Eye (tissue), 1 donor: ENCODE measurements at regions not wholly inside any gene's neighbourhood (a gene's known extent, or its start where the extent isn't known, plus 50 kb on each side); places are given as distances from the start of the nearest gene placed in this dataset.

Experiments
- DNase-seq: peaks from one replicate; pipeline ENCODE4 v3.0.0-alpha.2; 2015

GRCh38 chr9:135221576-135221950, 134.1 kb downstream of the OLFM1 start:
- DNase-seq, result no peak

- DNase-seq, result no peak
Measured at GRCh38 chr9:135221951-135222631, 134.6 kb downstream of the OLFM1 start.

- no peak for DNase-seq
Measured at GRCh38 chr9:135222881-135223760, 135.7 kb downstream of the OLFM1 start.

- DNase-seq, result no peak
Measured at GRCh38 chr9:135223831-135224230, 136.4 kb downstream of the OLFM1 start.

GRCh38 chr9:135224286-135224877, 136.9 kb downstream of the OLFM1 start:
- DNase-seq, result no peak

GRCh38 chr9:135224921-135225541, 137.6 kb downstream of the OLFM1 start:
- DNase-seq, result peak; percentile 71

GRCh38 chr9:135225619-135226228, 138.3 kb downstream of the OLFM1 start:
- DNase-seq, result no peak

GRCh38 chr9:135226369-135227050, 139.0 kb downstream of the OLFM1 start:
- no peak for DNase-seq

GRCh38 chr9:135227641-135228251, 140.3 kb downstream of the OLFM1 start:
- DNase-seq, result no peak

- no peak for DNase-seq
Measured at GRCh38 chr9:135228345-135228982, 141.0 kb downstream of the OLFM1 start.

- no peak for DNase-seq
Measured at GRCh38 chr9:135228983-135229625, 141.6 kb downstream of the OLFM1 start.

GRCh38 chr9:135229701-135230385, 142.4 kb downstream of the OLFM1 start:
- DNase-seq, result no peak

GRCh38 chr9:135230386-135230765, 142.9 kb downstream of the OLFM1 start:
- DNase-seq, result no peak

GRCh38 chr9:135230817-135231520, 143.5 kb downstream of the OLFM1 start:
- no peak for DNase-seq

- no peak for DNase-seq
Measured at GRCh38 chr9:135239100-135239768, 151.8 kb downstream of the OLFM1 start.

GRCh38 chr9:135239769-135240141, 152.3 kb downstream of the OLFM1 start:
- DNase-seq, result no peak

GRCh38 chr9:135240222-135240621, 152.8 kb downstream of the OLFM1 start:
- DNase-seq, result no peak

GRCh38 chr9:135240871-135241311, 153.4 kb downstream of the OLFM1 start:
- no peak for DNase-seq
